DMS79 treated with DMSO at 0.1 percent for 48 hours (cell line): ENCODE measurements at regions not wholly inside any gene's neighbourhood (a gene's known extent, or its start where the extent isn't known, plus 50 kb on each side); places are given as distances from the start of the nearest gene placed in this dataset.

ENCODE experiments used
- DNase-seq: peaks from one replicate; lab custom pipeline; 2025; lab: John Stamatoyannopoulos, UW

GRCh38 chr11:28983780-28984179, 875.6 kb downstream of the METTL15 start:
- no peak for DNase-seq

- DNase-seq, result no peak
Measured at GRCh38 chr11:28981381-28981780, 873.2 kb downstream of the METTL15 start.

GRCh38 chr11:28976801-28977145, 868.6 kb downstream of the METTL15 start:
- DNase-seq, result no peak

GRCh38 chr11:28976012-28976800, 868.0 kb downstream of the METTL15 start:
- no peak for DNase-seq

GRCh38 chr11:28969832-28970231, 861.6 kb downstream of the METTL15 start:
- no peak for DNase-seq

- DNase-seq, result no peak
Measured at GRCh38 chr11:28966951-28967350, 858.8 kb downstream of the METTL15 start.

- DNase-seq, result no peak
Measured at GRCh38 chr11:28965819-28966218, 857.6 kb downstream of the METTL15 start.

GRCh38 chr11:28964811-28965210, 856.6 kb downstream of the METTL15 start:
- DNase-seq, result no peak

- no peak for DNase-seq
Measured at GRCh38 chr11:28963187-28963586, 855.0 kb downstream of the METTL15 start.

GRCh38 chr11:28962502-28962901, 854.3 kb downstream of the METTL15 start:
- no peak for DNase-seq

- DNase-seq, result no peak
Measured at GRCh38 chr11:28961726-28962125, 853.5 kb downstream of the METTL15 start.

GRCh38 chr11:28956446-28956845, 848.3 kb downstream of the METTL15 start:
- no peak for DNase-seq

GRCh38 chr11:28951191-28951590, 843.0 kb downstream of the METTL15 start:
- DNase-seq, result no peak

GRCh38 chr11:28939381-28939780, 831.2 kb downstream of the METTL15 start:
- DNase-seq, result no peak

- DNase-seq, result no peak
Measured at GRCh38 chr11:28938091-28938490, 829.9 kb downstream of the METTL15 start.

GRCh38 chr11:28932940-28933339, 824.8 kb downstream of the METTL15 start:
- DNase-seq, result no peak

GRCh38 chr11:28924004-28924403, 815.8 kb downstream of the METTL15 start:
- DNase-seq, result no peak

GRCh38 chr11:28922386-28922981, 814.3 kb downstream of the METTL15 start:
- DNase-seq, result no peak

- DNase-seq, result no peak
Measured at GRCh38 chr11:28919194-28919593, 811.0 kb downstream of the METTL15 start.

GRCh38 chr11:28913883-28914282, 805.7 kb downstream of the METTL15 start:
- DNase-seq, result no peak

- DNase-seq, result no peak
Measured at GRCh38 chr11:28911829-28912228, 803.6 kb downstream of the METTL15 start.

- no peak for DNase-seq
Measured at GRCh38 chr11:28910926-28911325, 802.7 kb downstream of the METTL15 start.

GRCh38 chr11:28903716-28904115, 795.5 kb downstream of the METTL15 start:
- DNase-seq, result no peak

- no peak for DNase-seq
Measured at GRCh38 chr11:28900427-28900826, 792.2 kb downstream of the METTL15 start.
